ENCODE measurements at regions not wholly inside any gene's neighbourhood (a gene's known extent, or its start where the extent isn't known, plus 50 kb on each side); places are given as distances from the start of the nearest gene placed in this dataset.

GRCh38 chr14:98695809-98696208, 576.2 kb downstream of the BCL11B start:
- Mint-ChIP-seq H3K36me3 (ENCODE audit: low read depth, unreplicated experiment) (no peaks in the 10 kb centered on the region), H3K27ac (ENCODE audit: unreplicated experiment) (no peak overlapping the region), H3K9me3 (ENCODE audit: unreplicated experiment) (no peaks in the 10 kb centered on the region), H3K4me3 (ENCODE audit: unreplicated experiment) (no peak overlapping the region), H3K27me3 (ENCODE audit: unreplicated experiment) (peaks cover 6% of the 10 kb centered on the region), H3K4me1 (ENCODE audit: unreplicated experiment) (no peaks in the 10 kb centered on the region)
- no peak for DNase-seq (ENCODE audit: low spot score)
- TF ChIP-seq CTCF (IDR thresholded peaks at IDR 0.05; ENCODE audit: unreplicated experiment): no peak

- Mint-ChIP-seq H3K9me3 (ENCODE audit: unreplicated experiment) (no peaks in the 10 kb centered on the region), H3K27ac (ENCODE audit: unreplicated experiment) (no peak overlapping the region), H3K36me3 (ENCODE audit: low read depth, unreplicated experiment) (no peaks in the 10 kb centered on the region), H3K27me3 (ENCODE audit: unreplicated experiment) (peaks cover 6% of the 10 kb centered on the region), H3K4me1 (ENCODE audit: unreplicated experiment) (no peaks in the 10 kb centered on the region), H3K4me3 (ENCODE audit: unreplicated experiment) (no peak overlapping the region)
- no peak for TF ChIP-seq CTCF (IDR thresholded peaks at IDR 0.05; ENCODE audit: unreplicated experiment)
- no peak for DNase-seq (ENCODE audit: low spot score)
These were observed 573.7 kb downstream of the BCL11B start for GRCh38 chr14:98698341-98698740.

GRCh38 chr14:98700748-98701147, 571.2 kb downstream of the BCL11B start:
- Mint-ChIP-seq H3K4me3 (ENCODE audit: unreplicated experiment) (no peak overlapping the region), H3K27me3 (ENCODE audit: unreplicated experiment) (peaks cover 5% of the 10 kb centered on the region), H3K4me1 (ENCODE audit: unreplicated experiment) (peaks cover 7% of the 10 kb centered on the region), H3K9me3 (ENCODE audit: unreplicated experiment) (no peaks in the 10 kb centered on the region), H3K36me3 (ENCODE audit: low read depth, unreplicated experiment) (no peaks in the 10 kb centered on the region), H3K27ac (ENCODE audit: unreplicated experiment) (no peak overlapping the region)
- TF ChIP-seq CTCF (IDR thresholded peaks at IDR 0.05; ENCODE audit: unreplicated experiment): no peak
- DNase-seq (ENCODE audit: low spot score): no peak

- no peak for TF ChIP-seq CTCF (IDR thresholded peaks at IDR 0.05; ENCODE audit: unreplicated experiment)
- peaks cover 4% of the 10 kb centered on the region for H3K27me3 Mint-ChIP-seq (ENCODE audit: unreplicated experiment)
- H3K36me3 Mint-ChIP-seq (ENCODE audit: low read depth, unreplicated experiment): no peaks in the 10 kb centered on the region
- H3K4me3 Mint-ChIP-seq (ENCODE audit: unreplicated experiment): no peak overlapping the region
- H3K27ac Mint-ChIP-seq (ENCODE audit: unreplicated experiment): no peak overlapping the region
- no peaks in the 10 kb centered on the region for H3K9me3 Mint-ChIP-seq (ENCODE audit: unreplicated experiment)
- H3K4me1 Mint-ChIP-seq (ENCODE audit: unreplicated experiment): peaks cover 7% of the 10 kb centered on the region
- no peak for DNase-seq (ENCODE audit: low spot score)
These were observed 570.6 kb downstream of the BCL11B start for GRCh38 chr14:98701377-98701776.

- no peak overlapping the region for H3K27ac Mint-ChIP-seq (ENCODE audit: unreplicated experiment)
- no peak overlapping the region for H3K4me3 Mint-ChIP-seq (ENCODE audit: unreplicated experiment)
- DNase-seq (ENCODE audit: low spot score): no peak
- H3K36me3 Mint-ChIP-seq (ENCODE audit: low read depth, unreplicated experiment): no peaks in the 10 kb centered on the region
- peaks cover 4% of the 10 kb centered on the region for H3K27me3 Mint-ChIP-seq (ENCODE audit: unreplicated experiment)
- no peaks in the 10 kb centered on the region for H3K9me3 Mint-ChIP-seq (ENCODE audit: unreplicated experiment)
- H3K4me1 Mint-ChIP-seq (ENCODE audit: unreplicated experiment): peaks cover 7% of the 10 kb centered on the region
- no peak for TF ChIP-seq CTCF (IDR thresholded peaks at IDR 0.05; ENCODE audit: unreplicated experiment)
These were observed 567.6 kb downstream of the BCL11B start for GRCh38 chr14:98704441-98704840.
